ENCODE measurements at regions not wholly inside any gene's neighbourhood (a gene's known extent, or its start where the extent isn't known, plus 50 kb on each side); places are given as distances from the start of the nearest gene placed in this dataset.

- intact Hi-C loops (cut with micrococcal nuclease), result loop anchor here (10.0 kb wide), 1 partner anchor 59 kb away; no protein-coding TSS in a partner anchor
- ChIA-PET POLR2A (no interaction called here), CTCF (no interaction called here)
- no peaks in the 10 kb centered on the region for H3K36me3 ChIP-seq (ENCODE audit: control insufficient read depth in 2 of 2, extremely low read depth in 1 of 2, insufficient read depth in 2 of 2, low read length in 2 of 2)
- H3K4me2 ChIP-seq (ENCODE audit: insufficient read depth, low read length), result no peak overlapping the region
- dilution Hi-C loops (cut with MboI; ENCODE audit: extremely low pct_ligation_motif_present, low sequenced_read_pairs), result no loop called here
- FAIRE-seq, result no peak
- H3K9ac ChIP-seq (replicated peaks; ENCODE audit: extremely low read depth, insufficient read depth, low read length), result no peak overlapping the region
- no TSS peak for BruUV-seq (replicated peaks)
- no peaks in the 10 kb centered on the region for H4K20me1 ChIP-seq (replicated peaks; ENCODE audit: control insufficient read depth, extremely low read depth, insufficient read depth, low read length)
- no peak overlapping the region for H2AFZ ChIP-seq (ENCODE audit: low read depth, low read length)
- peaks cover 9% of the 10 kb centered on the region for H3K9me3 ChIP-seq (replicated peaks; ENCODE audit: control insufficient read depth, insufficient read depth, low read length)
- no peak for DNase-seq (ENCODE audit: low read depth, low spot score)
- no peak overlapping the region for H3K4me3 ChIP-seq (replicated peaks in 1 of 3; ENCODE audit: insufficient read depth in 1 of 3, low read depth in 1 of 3, low read length in 3 of 3)
- H3K4me1 ChIP-seq (ENCODE audit: control insufficient read depth, extremely low read depth, insufficient read depth, low read length), result no peaks in the 10 kb centered on the region
- H3K79me2 ChIP-seq (ENCODE audit: control insufficient read depth, insufficient read depth, low read length), result no peaks in the 10 kb centered on the region
- H3K27me3 ChIP-seq (ENCODE audit: control insufficient read depth in 2 of 2, insufficient read depth in 2 of 2, low read length in 2 of 2), result no peaks in the 10 kb centered on the region
- H3K9me1 ChIP-seq (replicated peaks; ENCODE audit: control insufficient read depth, extremely low read depth, insufficient read depth, low read length), result no peaks in the 10 kb centered on the region
- no peak for TF ChIP-seq JUN (IDR thresholded peaks at IDR 0.05; ENCODE audit: borderline replicate concordance, insufficient read depth, insufficient read length, low read depth)
- TF ChIP-seq MAX (IDR thresholded peaks at IDR 0.05; ENCODE audit: insufficient read depth, insufficient read length), result no peak
- TF ChIP-seq GATA2 (IDR thresholded peaks at IDR 0.05; ENCODE audit: insufficient read depth, insufficient read length, low read depth, low read length), result no peak
- TF ChIP-seq POLR2A (IDR thresholded peaks at IDR 0.05; ENCODE audit: low read depth, low read length), result no peak
- no peak for TF ChIP-seq FOS (IDR thresholded peaks at IDR 0.05; ENCODE audit: borderline replicate concordance, insufficient read depth, low read length)
- TF ChIP-seq MYC (IDR thresholded peaks at IDR 0.05; ENCODE audit: low read depth, low read length), result no peak
- no peak overlapping the region for H3K27ac ChIP-seq (ENCODE audit: insufficient read depth, low read depth, low read length)
These were observed 163.3 kb downstream of the ARRDC4 start for GRCh38 chr15:98123834-98124233.

DNA sequence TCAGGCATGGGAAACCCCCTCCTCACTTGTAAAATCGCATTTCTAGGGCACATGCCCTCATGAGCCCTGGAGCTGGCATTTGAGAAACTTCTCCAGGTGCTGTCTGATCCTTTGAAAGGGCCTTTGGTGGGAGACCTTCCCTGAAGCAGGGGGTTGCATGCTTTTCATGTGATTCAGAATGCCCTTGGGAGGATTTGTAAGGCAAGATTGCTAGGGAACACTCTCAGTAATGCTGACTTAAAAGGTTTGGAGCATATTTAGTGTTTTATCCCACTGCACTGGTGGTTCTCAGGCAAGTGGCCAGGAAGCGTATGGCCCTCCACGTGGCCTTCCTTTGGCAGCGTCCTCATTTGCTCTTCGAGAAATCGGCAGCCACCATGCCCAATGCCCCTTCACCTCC lies 164.1 kb downstream of the ARRDC4 start:
- H3K9ac ChIP-seq (replicated peaks; ENCODE audit: extremely low read depth, insufficient read depth, low read length), result no peak overlapping the region
- H3K9me3 ChIP-seq (replicated peaks; ENCODE audit: control insufficient read depth, insufficient read depth, low read length), result peaks cover 9% of the 10 kb centered on the region
- no peak overlapping the region for H3K4me3 ChIP-seq (replicated peaks in 1 of 3; ENCODE audit: insufficient read depth in 1 of 3, low read depth in 1 of 3, low read length in 3 of 3)
- ChIA-PET CTCF (no interaction called here), POLR2A (no interaction called here)
- no peak overlapping the region for H2AFZ ChIP-seq (ENCODE audit: low read depth, low read length)
- BruUV-seq (replicated peaks), result no TSS peak
- DNase-seq (ENCODE audit: low read depth, low spot score) (no peak), FAIRE-seq (no peak)
- no peaks in the 10 kb centered on the region for H3K79me2 ChIP-seq (ENCODE audit: control insufficient read depth, insufficient read depth, low read length)
- H3K4me2 ChIP-seq (ENCODE audit: insufficient read depth, low read length), result no peak overlapping the region
- TF ChIP-seq MYC (IDR thresholded peaks at IDR 0.05; ENCODE audit: low read depth, low read length) (no peak), EZH2 (IDR thresholded peaks at IDR 0.05; ENCODE audit: borderline replicate concordance, low read depth, low read length, severe bottlenecking) (no peak), POLR2AphosphoS5 (IDR thresholded peaks at IDR 0.05; ENCODE audit: insufficient read depth, low read depth, low read length) (no peak), JUN (IDR thresholded peaks at IDR 0.05; ENCODE audit: borderline replicate concordance, insufficient read depth, insufficient read length, low read depth) (no peak), POLR2A (IDR thresholded peaks at IDR 0.05; ENCODE audit: low read depth, low read length) (no peak), CTCF (IDR thresholded peaks at IDR 0.05; ENCODE audit: extremely low read depth in 1 of 2, insufficient read depth in 1 of 2, low read depth in 1 of 2, low read length in 2 of 2) (no peak), GATA2 (IDR thresholded peaks at IDR 0.05; ENCODE audit: insufficient read depth, insufficient read length, low read depth, low read length) (no peak), MAX (IDR thresholded peaks at IDR 0.05; ENCODE audit: insufficient read depth, insufficient read length) (no peak), FOS (IDR thresholded peaks at IDR 0.05; ENCODE audit: borderline replicate concordance, insufficient read depth, low read length) (no peak)
- intact Hi-C loops (cut with micrococcal nuclease), result loop anchor here (10.0 kb wide), 1 partner anchor 60 kb away; no protein-coding TSS in a partner anchor
- H3K27ac ChIP-seq (ENCODE audit: insufficient read depth, low read depth, low read length), result no peak overlapping the region
- dilution Hi-C loops (cut with MboI; ENCODE audit: extremely low pct_ligation_motif_present, low sequenced_read_pairs), result no loop called here
- no peaks in the 10 kb centered on the region for H3K27me3 ChIP-seq (ENCODE audit: control insufficient read depth in 2 of 2, insufficient read depth in 2 of 2, low read length in 2 of 2)
- H3K9me1 ChIP-seq (replicated peaks; ENCODE audit: control insufficient read depth, extremely low read depth, insufficient read depth, low read length), result no peaks in the 10 kb centered on the region
- no peaks in the 10 kb centered on the region for H4K20me1 ChIP-seq (replicated peaks; ENCODE audit: control insufficient read depth, extremely low read depth, insufficient read depth, low read length)
- H3K36me3 ChIP-seq (ENCODE audit: control insufficient read depth in 2 of 2, extremely low read depth in 1 of 2, insufficient read depth in 2 of 2, low read length in 2 of 2), result no peaks in the 10 kb centered on the region
- H3K4me1 ChIP-seq (ENCODE audit: control insufficient read depth, extremely low read depth, insufficient read depth, low read length), result no peaks in the 10 kb centered on the region
